ENCODE measurements at regions not wholly inside any gene's neighbourhood (a gene's known extent, or its start where the extent isn't known, plus 50 kb on each side); places are given as distances from the start of the nearest gene placed in this dataset.

GRCh38 chr16:59567496-59567895, 833.4 kb upstream of the GOT2 start:
- Histone ChIP-seq H3K4me3 (no peak overlapping the region), H3K27me3 (no peaks in the 10 kb centered on the region), H3K27ac (no peak overlapping the region), H3K4me1 (ENCODE audit: low read depth) (peaks cover 8% of the 10 kb centered on the region), H3K9me3 (ENCODE audit: low read depth) (no peaks in the 10 kb centered on the region), H3K36me3 (no peaks in the 10 kb centered on the region)
- TF ChIP-seq, protein P1, sequence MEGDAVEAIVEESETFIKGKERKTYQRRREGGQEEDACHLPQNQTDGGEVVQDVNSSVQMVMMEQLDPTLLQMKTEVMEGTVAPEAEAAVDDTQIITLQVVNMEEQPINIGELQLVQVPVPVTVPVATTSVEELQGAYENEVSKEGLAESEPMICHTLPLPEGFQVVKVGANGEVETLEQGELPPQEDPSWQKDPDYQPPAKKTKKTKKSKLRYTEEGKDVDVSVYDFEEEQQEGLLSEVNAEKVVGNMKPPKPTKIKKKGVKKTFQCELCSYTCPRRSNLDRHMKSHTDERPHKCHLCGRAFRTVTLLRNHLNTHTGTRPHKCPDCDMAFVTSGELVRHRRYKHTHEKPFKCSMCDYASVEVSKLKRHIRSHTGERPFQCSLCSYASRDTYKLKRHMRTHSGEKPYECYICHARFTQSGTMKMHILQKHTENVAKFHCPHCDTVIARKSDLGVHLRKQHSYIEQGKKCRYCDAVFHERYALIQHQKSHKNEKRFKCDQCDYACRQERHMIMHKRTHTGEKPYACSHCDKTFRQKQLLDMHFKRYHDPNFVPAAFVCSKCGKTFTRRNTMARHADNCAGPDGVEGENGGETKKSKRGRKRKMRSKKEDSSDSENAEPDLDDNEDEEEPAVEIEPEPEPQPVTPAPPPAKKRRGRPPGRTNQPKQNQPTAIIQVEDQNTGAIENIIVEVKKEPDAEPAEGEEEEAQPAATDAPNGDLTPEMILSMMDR (IDR thresholded peaks at IDR 0.05; ENCODE audit: low read depth, low read length): no peak
- no peak for DNase-seq (ENCODE audit: low read depth in 1 of 2, low spot score in 1 of 2)

DNA sequence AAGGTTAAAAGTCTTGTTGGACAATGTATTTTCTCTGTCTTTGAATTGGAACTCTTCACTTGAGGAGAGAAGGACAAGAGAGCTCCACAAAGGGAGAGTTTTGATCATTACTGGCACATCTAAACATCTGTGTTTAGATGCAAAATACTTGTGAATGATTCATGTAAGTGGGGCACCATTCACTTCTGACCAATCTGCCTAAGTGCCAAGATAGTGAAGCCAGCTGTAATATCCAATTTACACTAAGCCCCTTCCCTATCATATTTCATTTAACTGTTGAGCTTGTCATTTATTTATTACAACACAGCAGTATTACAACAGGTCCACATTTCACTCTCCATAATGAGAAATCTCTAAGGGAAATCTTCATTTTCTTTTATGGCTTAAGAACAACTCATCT, 832.3 kb upstream of the GOT2 start:
- TF ChIP-seq, protein P1 (IDR thresholded peaks at IDR 0.05; ENCODE audit: low read depth, low read length): no peak
- H3K27me3 ChIP-seq: no peaks in the 10 kb centered on the region
- no peaks in the 10 kb centered on the region for H3K9me3 ChIP-seq (ENCODE audit: low read depth)
- no peak overlapping the region for H3K27ac ChIP-seq
- H3K4me3 ChIP-seq: no peak overlapping the region
- H3K36me3 ChIP-seq: no peaks in the 10 kb centered on the region
- DNase-seq (ENCODE audit: low read depth in 1 of 2, low spot score in 1 of 2): no peak
- H3K4me1 ChIP-seq (ENCODE audit: low read depth): peaks cover 8% of the 10 kb centered on the region

GRCh38 chr16:59558679-59559078, 824.6 kb upstream of the GOT2 start:
- no peaks in the 10 kb centered on the region for H3K36me3 ChIP-seq
- H3K4me1 ChIP-seq (ENCODE audit: low read depth): no peaks in the 10 kb centered on the region
- no peaks in the 10 kb centered on the region for H3K27me3 ChIP-seq
- no peak overlapping the region for H3K27ac ChIP-seq
- DNase-seq (ENCODE audit: low read depth in 1 of 2, low spot score in 1 of 2): no peak
- no peaks in the 10 kb centered on the region for H3K9me3 ChIP-seq (ENCODE audit: low read depth)
- TF ChIP-seq, protein P1 (IDR thresholded peaks at IDR 0.05; ENCODE audit: low read depth, low read length): no peak
- no peak overlapping the region for H3K4me3 ChIP-seq

DNA sequence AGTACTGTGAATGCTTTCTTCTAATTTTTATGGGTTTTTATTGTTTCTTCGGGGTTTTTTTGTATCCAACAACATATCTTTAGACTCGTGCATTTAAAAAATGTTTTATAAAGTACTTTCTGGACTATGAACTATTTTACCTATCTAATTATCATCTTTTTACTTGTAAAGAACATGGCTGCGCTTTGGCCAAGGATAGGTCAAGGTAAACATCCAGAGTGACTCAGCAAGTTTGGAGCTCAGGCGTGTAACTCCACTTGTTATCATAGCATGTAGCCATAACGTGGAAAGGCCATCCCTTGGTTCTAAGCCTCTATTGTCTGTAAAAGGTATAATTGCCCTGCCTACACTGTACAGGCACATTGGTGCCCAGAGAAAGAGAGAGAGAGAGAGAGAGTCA, 818.0 kb upstream of the GOT2 start:
- no peaks in the 10 kb centered on the region for H3K27me3 ChIP-seq
- H3K4me1 ChIP-seq (ENCODE audit: low read depth): no peaks in the 10 kb centered on the region
- no peak for DNase-seq (ENCODE audit: low read depth in 1 of 2, low spot score in 1 of 2)
- TF ChIP-seq, protein P1 (IDR thresholded peaks at IDR 0.05; ENCODE audit: low read depth, low read length): no peak
- no peaks in the 10 kb centered on the region for H3K9me3 ChIP-seq (ENCODE audit: low read depth)
- no peak overlapping the region for H3K27ac ChIP-seq
- no peak overlapping the region for H3K4me3 ChIP-seq
- H3K36me3 ChIP-seq: no peaks in the 10 kb centered on the region

DNA sequence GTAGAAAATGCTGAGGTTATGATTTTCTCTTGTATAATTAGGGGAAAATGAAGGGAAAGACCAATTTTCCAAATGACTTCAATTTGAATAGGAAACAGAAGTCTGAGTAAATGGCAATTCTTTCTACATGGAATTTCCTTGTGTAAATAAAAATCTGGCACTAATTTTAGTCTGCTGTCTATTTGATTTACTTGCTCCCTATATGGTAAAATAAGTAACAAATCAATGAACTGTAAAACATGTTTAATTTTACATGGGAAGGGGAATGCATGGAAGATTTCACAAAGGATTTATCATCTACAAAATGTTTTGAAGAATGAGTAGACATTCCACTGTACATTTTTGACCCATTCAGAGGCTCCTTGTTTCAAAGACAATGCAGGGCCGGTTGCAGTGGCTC, 811.6 kb upstream of the GOT2 start:
- Histone ChIP-seq H3K4me3 (no peak overlapping the region), H3K27me3 (no peaks in the 10 kb centered on the region), H3K9me3 (ENCODE audit: low read depth) (no peaks in the 10 kb centered on the region), H3K27ac (no peak overlapping the region), H3K36me3 (no peaks in the 10 kb centered on the region), H3K4me1 (ENCODE audit: low read depth) (no peaks in the 10 kb centered on the region)
- TF ChIP-seq, protein P1 (IDR thresholded peaks at IDR 0.05; ENCODE audit: low read depth, low read length): no peak
- DNase-seq (ENCODE audit: low read depth in 1 of 2, low spot score in 1 of 2): no peak

- DNase-seq (ENCODE audit: low read depth in 1 of 2, low spot score in 1 of 2): no peak
- TF ChIP-seq, protein P1 (IDR thresholded peaks at IDR 0.05; ENCODE audit: low read depth, low read length): no peak
These were observed 809.5 kb upstream of the GOT2 start for GRCh38 chr16:59543641-59544040.

More at GRCh38 chr16:59543641-59544040, 809.5 kb upstream of the GOT2 start:
- H3K9me3 ChIP-seq (ENCODE audit: low read depth): no peaks in the 10 kb centered on the region
- no peaks in the 10 kb centered on the region for H3K4me1 ChIP-seq (ENCODE audit: low read depth)
- no peak overlapping the region for H3K27ac ChIP-seq
- H3K36me3 ChIP-seq: no peaks in the 10 kb centered on the region
- H3K27me3 ChIP-seq: no peaks in the 10 kb centered on the region
- no peak overlapping the region for H3K4me3 ChIP-seq

All from cardiac muscle cell (in vitro differentiated cells and primary cell).